GM19397 (cell line): ENCODE measurements at regions not wholly inside any gene's neighbourhood (a gene's known extent, or its start where the extent isn't known, plus 50 kb on each side); places are given as distances from the start of the nearest gene placed in this dataset.

Source experiments
- ATAC-seq: cut with Tn5 transposase; IDR thresholded peaks from one replicate; pipeline ENCODE4 v1.9.1; 2021; ENCODE audit warnings: mild to moderate bottlenecking, moderate library complexity; ENCODE audit not compliant: unreplicated experiment

DNA sequence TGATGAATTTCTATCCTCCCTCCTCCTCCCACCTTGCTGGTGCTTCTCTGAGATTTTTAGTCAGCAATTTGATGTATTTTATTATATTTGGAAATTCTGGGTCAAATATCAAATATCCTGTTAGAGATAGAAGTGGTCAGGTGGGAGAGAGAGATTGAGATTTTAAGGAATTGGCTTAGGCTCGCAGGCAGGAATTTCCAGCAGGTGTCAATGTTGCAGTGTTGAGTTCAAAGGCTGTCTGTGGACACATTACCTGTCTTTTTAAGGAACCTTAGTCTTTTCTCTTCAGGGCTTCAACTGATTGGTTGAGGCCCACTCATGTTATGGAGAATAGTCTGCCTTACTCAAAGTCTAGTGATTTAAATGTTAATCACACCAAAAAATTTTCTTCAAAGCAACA is 457.3 kb downstream of the FLRT2 start:
- ATAC-seq = no peak

DNA sequence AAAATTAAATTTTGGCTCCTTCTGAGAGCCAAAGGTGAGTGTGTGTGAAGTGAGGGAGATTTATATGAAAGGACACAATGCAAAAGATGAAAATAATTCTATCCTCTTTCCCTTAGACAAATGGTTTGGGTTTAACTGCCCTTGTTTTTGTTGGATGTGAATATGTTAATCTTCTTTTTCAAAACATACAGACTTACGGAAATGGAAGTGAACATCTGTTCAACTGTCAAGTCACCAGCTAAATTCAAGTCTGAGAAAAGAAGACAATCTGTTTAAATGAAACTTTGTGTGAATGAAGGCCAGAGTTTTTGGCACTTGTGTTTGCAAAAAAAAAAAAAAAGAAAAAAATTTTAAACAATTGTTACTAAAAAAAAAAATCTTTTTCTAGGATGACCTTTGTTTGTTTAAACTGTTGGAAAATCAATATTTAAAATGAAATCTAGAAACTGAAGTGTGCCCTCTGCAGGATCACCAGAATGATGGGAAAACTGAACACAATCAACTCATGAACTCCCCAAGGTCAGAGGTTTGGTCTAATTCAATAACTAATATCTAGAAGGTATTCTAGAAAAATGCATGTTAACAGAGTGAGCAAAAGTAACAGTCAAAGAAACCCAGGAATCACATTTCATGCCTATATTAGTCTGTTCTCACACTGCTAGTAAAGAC is 448.8 kb downstream of the FLRT2 start:
- ATAC-seq = no peak

DNA sequence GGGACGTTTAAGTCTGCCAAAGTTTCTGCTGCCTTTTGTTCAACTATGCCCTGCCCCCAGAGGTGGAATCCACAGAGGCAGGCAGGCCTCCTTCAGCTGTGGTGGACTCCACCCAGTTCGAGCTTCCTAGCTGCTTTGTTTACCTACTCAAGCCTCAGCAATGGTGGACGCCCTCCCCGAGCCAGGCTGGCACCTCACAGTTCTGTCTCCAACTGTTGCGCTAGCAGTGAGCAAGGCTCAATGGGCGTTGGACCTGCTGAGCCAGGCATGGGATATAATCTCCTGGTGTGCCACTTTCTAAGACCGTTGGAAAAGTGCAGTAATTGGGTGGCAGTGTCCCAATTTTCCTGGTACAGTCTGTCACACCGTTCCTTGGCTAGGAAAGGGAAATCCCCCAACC is 444.7 kb downstream of the FLRT2 start:
- no peak for ATAC-seq

DNA sequence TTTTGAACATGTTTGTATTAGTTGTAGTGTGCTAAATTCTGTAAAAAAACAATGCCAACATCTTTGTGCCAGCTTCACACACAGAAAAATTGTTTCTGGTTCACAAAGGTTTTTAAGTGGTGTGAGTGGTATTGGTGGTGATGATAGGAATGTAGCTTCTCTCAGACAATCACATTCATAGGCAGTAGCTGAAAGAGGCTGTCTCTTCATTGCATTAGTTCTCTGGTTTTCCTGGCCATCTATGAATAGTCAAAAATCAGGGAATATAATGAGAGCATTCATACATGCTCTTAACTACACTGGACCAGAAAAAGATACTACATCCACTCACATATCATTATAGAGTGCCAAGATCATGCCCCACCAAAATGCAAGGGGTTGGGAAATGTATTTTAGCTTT is 433.5 kb downstream of the FLRT2 start:
- no peak for ATAC-seq

DNA sequence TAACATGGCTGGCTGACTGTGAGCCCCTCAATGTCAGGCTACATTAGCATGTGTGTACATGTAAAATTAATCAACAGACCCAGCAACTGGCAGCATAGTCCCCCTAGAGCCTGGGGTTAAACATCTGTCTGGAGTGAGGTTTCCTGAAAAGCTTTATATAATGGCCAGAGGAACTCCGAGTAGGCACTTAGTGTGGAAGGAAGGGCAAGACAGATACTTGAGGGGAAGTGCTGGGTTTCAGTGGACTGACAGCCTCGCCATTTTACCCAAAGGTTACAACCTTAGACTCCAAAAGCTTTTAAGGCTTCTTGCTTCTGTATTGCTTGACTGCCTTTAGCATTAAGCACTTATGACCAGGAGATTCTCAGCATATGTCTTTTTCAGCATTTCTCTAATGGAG is 430.8 kb downstream of the FLRT2 start:
- ATAC-seq = no peak

DNA sequence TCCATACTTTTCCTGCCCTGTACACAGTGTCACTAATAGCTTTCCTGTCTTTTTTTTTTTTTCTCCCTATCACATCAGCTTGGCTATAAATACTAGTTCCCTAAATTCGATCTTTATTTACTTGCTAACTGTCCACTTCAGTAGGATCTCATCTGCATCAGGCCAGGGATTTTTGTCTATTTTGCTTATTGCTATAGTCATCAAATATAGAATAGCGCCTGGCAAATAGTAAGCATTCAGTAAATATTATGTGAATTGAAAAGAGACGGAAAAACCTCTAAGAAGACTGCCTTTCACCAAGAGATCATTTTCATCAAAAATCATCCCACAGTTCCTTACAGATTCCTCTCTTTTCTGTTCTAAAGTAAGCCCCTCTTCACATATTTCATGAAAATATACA is 429.1 kb downstream of the FLRT2 start:
- ATAC-seq = no peak

DNA sequence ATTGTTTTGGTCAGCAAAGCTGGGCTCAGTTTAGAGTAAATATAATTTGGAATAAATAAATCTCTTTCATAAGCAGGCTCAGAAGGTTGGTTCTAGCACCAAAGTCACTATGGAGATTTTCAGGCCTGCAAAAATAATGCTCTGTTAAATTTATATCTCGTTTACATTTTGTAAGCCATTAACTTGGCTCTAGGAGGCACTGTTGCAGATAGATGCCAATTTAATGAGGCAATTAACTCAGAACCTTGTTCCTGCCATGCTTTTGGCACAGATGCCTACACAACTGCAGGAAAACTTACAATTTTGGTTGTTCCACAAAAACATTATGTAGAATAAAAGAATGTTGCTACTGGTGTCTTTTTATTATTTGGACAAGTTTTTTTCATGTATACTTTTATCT is 428.1 kb downstream of the FLRT2 start:
- no peak for ATAC-seq

DNA sequence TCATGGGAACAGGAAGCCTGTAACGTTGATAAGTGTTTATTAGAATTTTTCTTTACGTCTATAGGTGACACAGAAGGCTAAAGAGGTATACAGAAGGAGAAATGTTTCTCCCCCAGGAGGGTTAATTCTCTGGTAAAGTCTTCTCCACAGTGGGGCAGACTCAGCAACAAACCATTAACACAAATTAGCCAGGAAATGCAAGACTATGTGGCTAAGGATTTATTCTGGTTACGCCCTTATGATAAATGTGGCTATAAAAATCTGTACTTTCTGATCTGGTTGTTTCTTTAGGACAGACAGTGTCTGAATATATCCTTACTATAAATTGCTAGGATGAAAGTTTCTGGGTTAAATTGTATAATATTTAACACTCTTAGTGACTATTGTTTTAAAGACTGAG is 423.3 kb downstream of the FLRT2 start:
- no peak for ATAC-seq

DNA sequence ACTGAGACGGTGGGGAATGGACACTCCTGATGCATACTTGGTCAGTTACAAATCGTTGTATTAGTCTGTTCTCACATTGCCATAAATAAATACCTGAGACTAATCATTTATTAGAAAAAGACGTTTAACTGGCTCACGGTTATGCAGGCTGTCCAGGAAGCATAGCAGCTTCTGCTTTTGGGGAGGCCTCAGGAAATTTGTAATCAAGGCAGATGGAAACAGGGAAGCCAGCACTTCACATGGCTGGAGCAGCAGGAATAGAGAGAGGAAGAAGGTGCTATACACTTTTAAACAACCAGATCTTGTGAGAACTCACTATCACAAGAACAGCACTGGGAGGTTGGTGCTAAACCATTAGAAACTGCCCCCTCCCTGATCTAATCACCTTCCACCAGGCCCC is 418.2 kb downstream of the FLRT2 start:
- ATAC-seq = no peak

DNA sequence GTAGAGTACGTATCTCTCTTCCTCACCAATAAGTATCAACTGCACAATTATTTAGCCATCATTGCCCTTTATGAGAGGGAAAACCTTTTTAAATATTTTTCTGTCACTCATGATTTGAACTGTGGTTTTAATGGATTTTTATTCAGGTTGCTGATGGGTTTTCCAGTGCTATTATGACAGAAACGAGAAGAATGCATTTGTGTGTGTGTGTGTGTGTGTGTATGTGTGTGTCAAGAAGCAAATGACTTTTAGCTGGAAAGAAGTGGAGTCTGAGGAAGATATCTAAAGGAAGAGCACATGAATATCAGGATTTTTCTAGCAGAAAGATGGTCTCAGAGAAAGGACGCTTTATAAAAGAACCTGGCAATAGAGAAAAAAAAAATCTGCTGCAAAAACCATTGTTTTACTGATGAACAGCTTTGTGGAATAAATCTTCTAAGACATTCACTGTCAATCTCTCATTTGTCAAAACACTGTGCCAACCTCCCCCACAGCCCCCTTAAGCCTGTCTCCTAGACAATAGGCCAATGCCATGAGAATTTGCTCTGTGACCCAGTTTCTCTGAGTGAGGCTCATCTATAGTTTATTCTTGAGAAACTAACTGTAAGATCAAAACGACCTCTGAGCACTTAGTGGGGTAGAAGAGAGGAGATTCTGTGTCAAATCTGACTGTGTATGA is 417.7 kb downstream of the FLRT2 start:
- ATAC-seq = no peak

DNA sequence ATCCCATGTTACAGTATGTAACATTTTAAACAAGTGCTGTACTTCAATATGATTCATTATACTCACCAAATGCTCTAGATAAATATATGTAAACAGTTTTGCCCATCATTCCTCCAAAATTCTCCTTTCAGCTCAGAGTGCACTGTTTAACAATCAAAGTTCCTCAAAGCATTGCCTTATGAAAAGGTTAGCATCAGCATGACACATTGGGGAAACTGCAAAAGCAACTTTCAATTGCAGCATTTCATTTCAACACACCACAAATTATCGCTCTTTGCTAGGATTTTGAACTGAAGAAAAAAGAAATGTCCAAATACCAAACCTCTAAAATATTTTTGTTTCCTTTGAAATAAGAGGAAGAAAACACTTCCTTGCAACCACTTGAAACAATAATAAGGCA is 413.2 kb downstream of the FLRT2 start:
- no peak for ATAC-seq

DNA sequence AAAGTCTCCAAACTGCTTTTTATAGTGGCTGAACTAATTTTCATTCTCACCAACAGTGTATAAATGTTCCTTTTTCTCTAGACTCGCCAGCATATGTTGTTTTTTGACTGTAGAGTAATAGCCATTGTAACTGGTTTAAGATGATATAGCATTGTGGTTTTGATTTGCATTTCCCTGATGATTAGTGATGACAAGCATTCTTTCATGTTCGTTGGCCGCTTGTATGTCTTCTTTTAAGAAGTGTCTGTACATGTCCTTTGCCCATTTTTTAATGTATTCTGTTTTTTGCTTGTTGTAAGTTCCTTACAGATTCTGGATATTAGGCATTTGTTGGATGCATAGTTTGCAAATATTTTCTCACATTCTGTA is 404.9 kb downstream of the FLRT2 start:
- ATAC-seq = peak; percentile 40

DNA sequence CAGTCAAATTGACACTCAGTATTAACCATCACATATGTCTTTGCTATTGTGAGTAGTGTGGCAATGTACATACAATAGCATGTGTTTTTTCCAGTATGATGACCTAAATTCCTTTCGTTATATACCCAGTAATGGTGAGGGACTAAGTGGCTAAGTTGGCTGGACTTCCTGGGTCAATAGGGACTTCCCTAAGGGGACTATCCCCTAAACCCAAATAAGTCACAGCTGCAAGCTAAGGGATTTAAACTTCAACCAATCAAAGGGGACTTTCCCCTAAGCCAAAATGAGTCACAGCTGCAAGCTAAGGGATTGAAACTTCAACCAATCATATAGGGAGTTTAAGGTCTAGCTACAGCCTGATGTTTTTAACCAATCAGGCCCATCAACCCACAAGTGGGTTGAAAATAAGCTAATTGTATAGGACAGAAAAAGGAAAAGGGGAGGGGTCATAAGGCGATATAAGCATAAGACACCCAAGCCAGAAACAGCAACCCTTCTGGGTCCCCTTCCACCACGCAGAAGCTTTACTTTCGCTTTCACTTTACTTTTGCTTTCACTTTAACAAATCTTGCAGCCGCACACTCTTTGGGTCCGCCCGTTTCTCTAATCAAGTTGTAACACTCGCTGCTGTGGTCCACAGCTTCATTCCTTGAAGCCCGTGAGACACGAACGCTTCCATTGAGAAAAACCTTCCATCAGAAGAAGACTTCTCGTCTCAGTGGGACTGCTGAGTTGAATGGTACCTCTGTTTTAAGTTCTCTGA is 404.4 kb downstream of the FLRT2 start:
- peak; percentile 94 for ATAC-seq

DNA sequence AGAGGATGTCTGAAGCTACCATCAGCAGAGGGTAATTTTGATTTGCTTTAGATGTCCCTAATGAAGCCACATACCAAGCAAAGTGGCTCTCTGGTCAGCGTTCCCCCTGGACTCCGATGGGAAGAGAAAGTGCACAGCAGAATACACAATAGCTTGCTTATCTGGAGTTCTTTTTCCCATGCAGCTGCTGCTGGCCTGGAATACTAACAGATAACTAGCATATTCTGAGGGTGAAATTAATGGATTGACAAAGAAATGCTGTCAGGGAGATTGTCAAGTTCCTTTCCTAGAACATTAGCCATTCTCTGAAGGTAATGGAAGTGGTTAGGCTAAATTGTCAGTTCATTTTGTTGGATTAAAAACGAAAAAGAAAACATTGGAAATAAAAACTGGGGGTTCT is 391.3 kb downstream of the FLRT2 start:
- ATAC-seq = no peak

DNA sequence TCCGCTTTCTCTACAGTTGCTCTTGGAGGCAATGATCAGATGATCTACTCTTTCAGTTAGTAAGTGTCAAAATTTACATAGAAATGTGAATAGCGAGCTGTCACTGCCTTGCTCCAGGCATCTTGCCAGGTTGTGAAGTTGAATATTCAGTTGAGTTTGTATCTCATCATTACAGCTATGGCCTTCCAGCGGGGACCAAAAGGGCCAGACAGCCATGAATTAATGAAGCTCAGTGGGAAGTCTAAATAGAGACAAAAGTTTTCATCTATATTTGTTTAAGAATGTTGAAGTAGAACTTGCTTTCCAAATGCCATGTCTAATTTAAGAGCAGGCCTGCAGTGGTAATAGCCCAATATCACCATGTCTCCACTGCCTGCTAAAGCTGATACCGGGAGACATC is 387.8 kb downstream of the FLRT2 start:
- ATAC-seq = no peak

DNA sequence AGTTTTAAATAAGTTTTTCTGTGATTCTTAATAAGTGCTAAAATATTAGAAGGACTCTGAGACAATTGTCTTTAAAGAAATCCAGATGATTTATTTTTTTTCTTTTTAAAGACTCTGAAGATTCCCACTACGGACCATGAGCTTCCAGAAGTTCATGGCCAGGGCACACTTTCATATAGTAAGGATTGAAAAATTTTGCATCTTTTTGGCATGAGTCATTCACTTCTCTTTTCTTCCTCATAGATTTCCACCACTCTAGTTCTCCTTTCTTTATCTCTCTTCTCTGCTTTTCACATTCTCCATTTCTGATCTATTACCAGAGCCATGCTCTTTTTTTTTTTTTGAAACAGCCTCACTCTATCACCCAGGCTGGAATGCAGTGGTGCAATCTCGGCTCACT is 385.8 kb downstream of the FLRT2 start:
- no peak for ATAC-seq

DNA sequence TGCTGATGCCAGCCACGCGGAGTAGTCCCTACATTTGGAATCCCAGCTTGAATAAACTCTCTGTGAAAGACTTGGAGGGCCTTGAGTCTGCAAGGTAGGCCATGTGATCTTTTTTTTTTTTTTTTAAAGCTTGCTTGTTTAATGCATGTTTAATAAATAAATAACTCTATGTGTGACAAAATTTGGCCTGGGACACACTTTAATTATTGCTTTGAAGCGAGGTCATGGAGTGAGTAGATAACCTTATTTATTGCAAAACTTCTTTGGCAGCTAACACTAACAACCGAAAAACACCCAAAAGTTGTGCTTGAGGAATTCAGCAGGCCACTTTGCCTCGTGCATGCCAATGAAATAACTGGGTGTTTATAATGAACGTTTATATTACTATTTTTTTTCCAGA is 382.2 kb downstream of the FLRT2 start:
- ATAC-seq = no peak

DNA sequence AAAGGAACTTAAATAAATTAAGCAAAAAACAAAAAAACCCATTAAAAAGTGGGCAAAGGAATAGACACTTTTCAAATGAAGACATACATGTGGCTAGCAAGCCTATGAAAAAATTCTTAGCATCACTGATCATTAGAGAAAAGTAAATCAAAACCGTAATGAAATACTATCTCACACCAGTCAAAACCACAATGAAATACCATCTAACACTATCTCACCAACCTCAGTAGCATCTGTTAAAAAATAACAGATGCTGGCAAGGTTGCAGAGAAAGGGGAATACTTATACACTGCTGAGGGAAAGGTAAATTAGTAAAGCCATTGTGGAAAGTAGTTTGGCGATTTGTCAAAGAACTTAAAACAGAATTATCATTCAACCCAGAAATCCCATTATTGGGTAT is 381.1 kb downstream of the FLRT2 start:
- no peak for ATAC-seq

DNA sequence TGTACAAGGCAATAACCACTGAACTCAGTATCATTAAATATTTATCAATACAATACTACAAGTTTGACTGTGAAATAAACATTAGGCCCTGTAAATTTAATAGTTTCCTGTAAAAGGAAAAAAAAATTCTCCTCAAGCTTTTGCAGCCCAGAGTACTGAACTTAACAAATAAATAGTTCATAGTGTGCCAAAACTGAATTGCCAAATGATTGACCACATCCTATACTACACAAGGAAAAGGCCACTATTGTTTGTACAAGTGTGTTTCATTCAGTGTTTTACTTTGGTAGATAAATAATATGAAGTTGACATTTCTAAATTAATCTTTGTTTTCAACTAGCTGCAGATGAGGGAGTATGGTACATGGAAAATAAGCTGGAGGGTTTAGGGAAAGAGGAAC is 379.6 kb downstream of the FLRT2 start:
- no peak for ATAC-seq

DNA sequence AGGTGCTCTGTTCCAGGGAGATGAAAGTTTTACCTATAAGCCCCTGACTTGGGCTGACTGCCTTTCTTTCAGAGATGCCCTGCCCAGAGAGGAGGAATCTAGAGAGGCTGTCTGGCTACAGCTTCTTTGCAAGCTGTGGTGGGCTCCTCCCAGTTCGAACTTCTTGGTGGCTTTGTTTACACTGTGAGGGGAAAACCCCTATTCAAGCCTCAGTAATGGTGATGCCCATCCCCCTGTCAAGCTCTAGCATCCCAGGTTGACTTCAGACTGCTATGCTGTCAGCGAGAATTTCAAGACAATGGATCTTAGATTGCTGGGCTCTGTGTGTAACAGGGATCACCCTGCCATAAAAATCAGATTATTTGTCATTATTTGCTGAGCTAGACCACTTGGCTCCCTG is 377.6 kb downstream of the FLRT2 start:
- no peak for ATAC-seq

DNA sequence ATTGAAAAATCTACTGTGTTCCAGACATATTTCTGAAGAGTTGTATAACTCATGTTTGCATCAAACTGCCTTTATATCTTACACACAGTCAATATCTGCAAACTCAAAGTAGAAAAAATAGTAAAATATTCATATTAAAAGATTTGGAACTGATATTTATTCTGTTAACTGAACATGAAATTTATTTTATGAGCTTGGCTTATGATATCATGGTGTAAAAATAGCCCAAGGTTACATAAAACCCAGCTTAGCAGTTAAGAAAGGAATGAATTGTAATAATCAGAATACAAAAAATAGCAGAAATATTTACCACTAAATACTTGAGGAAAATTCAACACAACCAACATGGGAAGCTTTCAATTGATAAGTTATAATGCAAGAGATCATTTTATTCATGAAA is 367.9 kb downstream of the FLRT2 start:
- no peak for ATAC-seq

DNA sequence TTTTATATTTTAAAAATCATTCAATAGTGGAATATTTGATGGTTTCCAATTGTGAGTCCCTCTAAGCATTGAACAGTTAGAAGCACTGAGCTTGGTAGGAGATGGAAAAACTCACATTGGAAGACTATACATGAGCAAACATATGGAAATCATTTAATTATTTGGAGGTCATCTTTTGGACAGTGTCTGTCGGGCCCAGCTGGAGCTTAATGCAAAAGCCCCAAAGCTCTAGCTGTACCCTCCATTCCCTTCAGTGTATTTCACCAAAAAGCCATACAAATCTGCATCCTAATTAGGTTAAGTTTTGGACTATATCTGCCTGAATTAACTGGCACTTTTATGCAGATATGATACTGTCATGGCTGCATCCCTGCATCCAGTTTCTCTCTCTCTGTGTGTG is 365.7 kb downstream of the FLRT2 start:
- no peak for ATAC-seq
